Omental fat pad (tissue), 3 donors: ENCODE measurements at regions not wholly inside any gene's neighbourhood (a gene's known extent, or its start where the extent isn't known, plus 50 kb on each side); places are given as distances from the start of the nearest gene placed in this dataset.

Experiments
- ATAC-seq: fragments of 150-250 bp; one replicate; pipeline ENCODE4 v1.9.1; 2016; ENCODE audit warnings: mild to moderate bottlenecking, moderate library complexity; ENCODE audit not compliant: low FRiP score
- DNase-seq: peaks from one replicate; pipeline ENCODE4 v3.0.0-alpha.2; 2019; ENCODE audit warnings: low spot score
- CTCF ChIP-seq, 3 donors: fragments of 450-650 bp; IDR thresholded peaks; one replicate each; pipeline ENCODE4 v1.5.1; 2016 to 2017; ENCODE audit warnings: antibody characterized with exemption in 3 of 3, mild to moderate bottlenecking in 3 of 3, moderate library complexity in 2 of 3

GRCh38 chrX:69094977-69095669, 70.1 kb downstream of the PJA1 start:
- DNase-seq (no peak), ATAC-seq (no peak)
- TF ChIP-seq CTCF (IDR thresholded peaks at IDR 0.05): no peak

GRCh38 chrX:69093960-69094871, 71.0 kb downstream of the PJA1 start:
- DNase-seq (no peak), ATAC-seq (no peak)

GRCh38 chrX:69090022-69090421, 75.2 kb downstream of the PJA1 start:
- ATAC-seq (no peak), DNase-seq (no peak)
- no peak for TF ChIP-seq CTCF (IDR thresholded peaks at IDR 0.05)

More at GRCh38 chrX:69093960-69094871, 71.0 kb downstream of the PJA1 start:
- no peak for TF ChIP-seq CTCF (IDR thresholded peaks at IDR 0.05)

GRCh38 chrX:69089203-69089602, 76.0 kb downstream of the PJA1 start:
- TF ChIP-seq CTCF (IDR thresholded peaks at IDR 0.05): no peak
- no peak for DNase-seq
- ATAC-seq: no peak

- DNase-seq: no peak
- no peak for ATAC-seq
- no peak for TF ChIP-seq CTCF (IDR thresholded peaks at IDR 0.05)
Observed at GRCh38 chrX:69088171-69088938, 76.9 kb downstream of the PJA1 start.

GRCh38 chrX:69085826-69086225, 79.4 kb downstream of the PJA1 start:
- ATAC-seq: no peak
- no peak for TF ChIP-seq CTCF (IDR thresholded peaks at IDR 0.05)
- no peak for DNase-seq
